K562 (cell line): ENCODE measurements at regions not wholly inside any gene's neighbourhood (a gene's known extent, or its start where the extent isn't known, plus 50 kb on each side); places are given as distances from the start of the nearest gene placed in this dataset.

Experiments used
- ARID2 ChIP-seq: fragments of 450-650 bp; IDR thresholded peaks from 2 replicates; pipeline ENCODE4 v1.6.1; 2017; ENCODE audit warnings: antibody characterized with exemption, mild to moderate bottlenecking
- BHLHE40 ChIP-seq: IDR thresholded peaks from 2 replicates; pipeline ENCODE4 v1.6.1; 2011; ENCODE audit warnings: low read length, improper control_type of control experiment
- BRD9 ChIP-seq: fragments of 450-650 bp; IDR thresholded peaks from 2 replicates; pipeline ENCODE4 v1.6.1; 2018; ENCODE audit warnings: low read depth; ENCODE audit not compliant: partially characterized antibody
- CBFA2T2 ChIP-seq: fragments of 450-650 bp; conservative IDR thresholded peaks from 2 replicates; pipeline ENCODE4 v1.6.1; 2017; ENCODE audit warnings: mild to moderate bottlenecking
- FOXM1 ChIP-seq, 2 experiments: fragments of 450-650 bp in 1 of 2; sonication (generic) in 1 of 2; formaldehyde crosslinking in 1 of 2; IDR thresholded peaks; 2 replicates each; pipeline versions ENCODE4 v1.6.1 to v1.9.0; 2017 to 2022; ENCODE audit warnings: low read depth in 2 of 2, mild to moderate bottlenecking in 2 of 2, missing genetic modification reagents in 1 of 2, moderate library complexity in 1 of 2
- HDAC1 ChIP-seq, 2 experiments: fragments of 450-650 bp; IDR thresholded peaks; 2 replicates each; pipeline ENCODE4 v1.6.1; 2016 to 2017; ENCODE audit warnings: inconsistent platforms in 1 of 2, mild to moderate bottlenecking in 1 of 2, moderate library complexity in 1 of 2
- MAZ ChIP-seq, 2 experiments: fragments of 450-650 bp in 1 of 2; sonication (generic) in 1 of 2; formaldehyde crosslinking; IDR thresholded peaks in 1 of 2; conservative IDR thresholded peaks in 1 of 2; 2 replicates each; pipeline versions ENCODE4 v1.4.0 to v1.5.0; 2020; ENCODE audit warnings: mild to moderate bottlenecking in 1 of 2, missing genetic modification reagents in 1 of 2
- STAG1 ChIP-seq: sonication (generic); formaldehyde crosslinking; IDR thresholded peaks from 2 replicates; pipeline ENCODE4 v1.5.0; 2020; ENCODE audit warnings: missing genetic modification reagents, borderline replicate concordance
- TBL1XR1 ChIP-seq, 2 experiments: IDR thresholded peaks; 2 replicates each; pipeline ENCODE4 v1.6.1; 2012; ENCODE audit warnings: improper control_type of control experiment in 2 of 2, low read length in 2 of 2, mild to moderate bottlenecking in 1 of 2
- TCF7L2 ChIP-seq: fragments of 150-350 bp; IDR thresholded peaks from 2 replicates; pipeline ENCODE4 v1.6.1; 2016; ENCODE audit warnings: low read depth, mild to moderate bottlenecking, low read length, moderate library complexity
- TOE1 ChIP-seq, 2 experiments: fragments of 450-650 bp in 1 of 2; sonication (generic) in 1 of 2; formaldehyde crosslinking in 1 of 2; IDR thresholded peaks; 2 replicates each; pipeline versions ENCODE4 v1.7.1 to v1.8.0; 2016 to 2022; ENCODE audit warnings: borderline replicate concordance in 2 of 2, mild to moderate bottlenecking in 2 of 2, antibody characterized with exemption in 1 of 2, inconsistent platforms in 1 of 2, low read depth in 1 of 2, missing genetic modification reagents in 1 of 2, moderate library complexity in 1 of 2
- ZNF239 ChIP-seq: fragments of 250-450 bp; sonication (Bioruptor Pico); IDR thresholded peaks from 2 replicates; pipeline ENCODE4 v1.4.0; 2020; ENCODE audit warnings: mild to moderate bottlenecking
- ZNF696 ChIP-seq: fragments of 250-450 bp; sonication (Bioruptor Pico); conservative IDR thresholded peaks from 2 replicates; pipeline ENCODE4 v1.4.0; 2020; ENCODE audit warnings: mild to moderate bottlenecking, moderate library complexity
- ZNF707 ChIP-seq: fragments of 250-450 bp; sonication (Bioruptor Pico); conservative IDR thresholded peaks from 2 replicates; pipeline ENCODE4 v1.8.0; 2022; ENCODE audit warnings: inconsistent platforms, mild to moderate bottlenecking, moderate library complexity
- TF ChIP-seq, protein P1 (sequence below): fragments of 250-450 bp; sonication (Bioruptor Pico); IDR thresholded peaks from 2 replicates; pipeline ENCODE4 v1.4.0; 2020
- TF ChIP-seq, protein P2 (sequence below): fragments of 450-650 bp; formaldehyde crosslinking; IDR thresholded peaks from 2 replicates; pipeline ENCODE4 v1.4.0; 2020; ENCODE audit warnings: mild to moderate bottlenecking, moderate library complexity

- 0 out of 2 replicates have a peak, but pooled peaks have one; percentile 6 for TF ChIP-seq CBFA2T2
- peak; percentile 28 to 44; a peak in 1 of 4 replicates for TF ChIP-seq MAZ (CRISPR knock-in tag; conservative IDR thresholded peaks at IDR 0.05 in 1 of 2, IDR thresholded peaks at IDR 0.05 in 1 of 2)
- peak; percentile 93 for TF ChIP-seq ARID2
- no peak for TF ChIP-seq ZNF707 (CRISPR knock-in tag)
- TF ChIP-seq, protein P1, sequence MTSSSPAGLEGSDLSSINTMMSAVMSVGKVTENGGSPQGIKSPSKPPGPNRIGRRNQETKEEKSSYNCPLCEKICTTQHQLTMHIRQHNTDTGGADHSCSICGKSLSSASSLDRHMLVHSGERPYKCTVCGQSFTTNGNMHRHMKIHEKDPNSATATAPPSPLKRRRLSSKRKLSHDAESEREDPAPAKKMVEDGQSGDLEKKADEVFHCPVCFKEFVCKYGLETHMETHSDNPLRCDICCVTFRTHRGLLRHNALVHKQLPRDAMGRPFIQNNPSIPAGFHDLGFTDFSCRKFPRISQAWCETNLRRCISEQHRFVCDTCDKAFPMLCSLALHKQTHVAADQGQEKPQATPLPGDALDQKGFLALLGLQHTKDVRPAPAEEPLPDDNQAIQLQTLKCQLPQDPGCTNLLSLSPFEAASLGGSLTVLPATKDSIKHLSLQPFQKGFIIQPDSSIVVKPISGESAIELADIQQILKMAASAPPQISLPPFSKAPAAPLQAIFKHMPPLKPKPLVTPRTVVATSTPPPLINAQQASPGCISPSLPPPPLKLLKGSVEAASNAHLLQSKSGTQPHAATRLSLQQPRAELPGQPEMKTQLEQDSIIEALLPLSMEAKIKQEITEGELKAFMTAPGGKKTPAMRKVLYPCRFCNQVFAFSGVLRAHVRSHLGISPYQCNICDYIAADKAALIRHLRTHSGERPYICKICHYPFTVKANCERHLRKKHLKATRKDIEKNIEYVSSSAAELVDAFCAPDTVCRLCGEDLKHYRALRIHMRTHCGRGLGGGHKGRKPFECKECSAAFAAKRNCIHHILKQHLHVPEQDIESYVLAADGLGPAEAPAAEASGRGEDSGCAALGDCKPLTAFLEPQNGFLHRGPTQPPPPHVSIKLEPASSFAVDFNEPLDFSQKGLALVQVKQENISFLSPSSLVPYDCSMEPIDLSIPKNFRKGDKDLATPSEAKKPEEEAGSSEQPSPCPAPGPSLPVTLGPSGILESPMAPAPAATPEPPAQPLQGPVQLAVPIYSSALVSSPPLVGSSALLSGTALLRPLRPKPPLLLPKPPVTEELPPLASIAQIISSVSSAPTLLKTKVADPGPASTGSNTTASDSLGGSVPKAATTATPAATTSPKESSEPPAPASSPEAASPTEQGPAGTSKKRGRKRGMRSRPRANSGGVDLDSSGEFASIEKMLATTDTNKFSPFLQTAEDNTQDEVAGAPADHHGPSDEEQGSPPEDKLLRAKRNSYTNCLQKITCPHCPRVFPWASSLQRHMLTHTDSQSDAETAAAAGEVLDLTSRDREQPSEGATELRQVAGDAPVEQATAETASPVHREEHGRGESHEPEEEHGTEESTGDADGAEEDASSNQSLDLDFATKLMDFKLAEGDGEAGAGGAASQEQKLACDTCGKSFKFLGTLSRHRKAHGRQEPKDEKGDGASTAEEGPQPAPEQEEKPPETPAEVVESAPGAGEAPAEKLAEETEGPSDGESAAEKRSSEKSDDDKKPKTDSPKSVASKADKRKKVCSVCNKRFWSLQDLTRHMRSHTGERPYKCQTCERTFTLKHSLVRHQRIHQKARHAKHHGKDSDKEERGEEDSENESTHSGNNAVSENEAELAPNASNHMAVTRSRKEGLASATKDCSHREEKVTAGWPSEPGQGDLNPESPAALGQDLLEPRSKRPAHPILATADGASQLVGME (CRISPR knock-in tag) = 0 out of 2 replicates have a peak, but pooled peaks have one; percentile 26
- 0 out of 2 replicates have a peak, but pooled peaks have one; percentile 20 for TF ChIP-seq FOXM1 (IDR thresholded peaks at IDR 0.05; ENCODE audit: low read depth)
- no peak for TF ChIP-seq FOXM1 (CRISPR knock-in tag; IDR thresholded peaks at IDR 0.05; ENCODE audit: low read depth)
- TF ChIP-seq TBL1XR1 (IDR thresholded peaks at IDR 0.05; ENCODE audit: low read length in 2 of 2) = no peak
- TF ChIP-seq, protein P2, sequence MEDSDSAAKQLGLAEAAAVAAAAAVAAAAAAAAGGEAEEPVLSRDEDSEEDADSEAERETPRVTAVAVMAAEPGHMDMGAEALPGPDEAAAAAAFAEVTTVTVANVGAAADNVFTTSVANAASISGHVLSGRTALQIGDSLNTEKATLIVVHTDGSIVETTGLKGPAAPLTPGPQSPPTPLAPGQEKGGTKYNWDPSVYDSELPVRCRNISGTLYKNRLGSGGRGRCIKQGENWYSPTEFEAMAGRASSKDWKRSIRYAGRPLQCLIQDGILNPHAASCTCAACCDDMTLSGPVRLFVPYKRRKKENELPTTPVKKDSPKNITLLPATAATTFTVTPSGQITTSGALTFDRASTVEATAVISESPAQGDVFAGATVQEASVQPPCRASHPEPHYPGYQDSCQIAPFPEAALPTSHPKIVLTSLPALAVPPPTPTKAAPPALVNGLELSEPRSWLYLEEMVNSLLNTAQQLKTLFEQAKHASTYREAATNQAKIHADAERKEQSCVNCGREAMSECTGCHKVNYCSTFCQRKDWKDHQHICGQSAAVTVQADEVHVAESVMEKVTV (CRISPR knock-in tag) = peak; percentile 99
- TF ChIP-seq BHLHE40 = no peak
- no peak for TF ChIP-seq TCF7L2
- TF ChIP-seq HDAC1 (IDR thresholded peaks at IDR 0.05) = 0 out of 4 replicates have a peak, but pooled peaks of 1 of the 2 experiments have one; percentile 18
- TF ChIP-seq STAG1 (CRISPR knock-in tag) = peak; percentile 68; the same call in 1 of the 2 replicates
- 0 out of 2 replicates have a peak, but pooled peaks have one; percentile 38 for TF ChIP-seq TOE1 (IDR thresholded peaks at IDR 0.05; ENCODE audit: borderline replicate concordance)
- TF ChIP-seq TOE1 (CRISPR knock-in tag; IDR thresholded peaks at IDR 0.05; ENCODE audit: borderline replicate concordance, low read depth) = no peak
- TF ChIP-seq ZNF696 (CRISPR knock-in tag) = no peak
- TF ChIP-seq ZNF239 (CRISPR knock-in tag) = peak; percentile 44; the same call in 1 of the 2 replicates
- peak; percentile 42 for TF ChIP-seq BRD9
These were observed 212.7 kb upstream of the ZNF804B start (continued) for GRCh38 chr7:88546808-88547207.
